ENCODE measurements at regions not wholly inside any gene's neighbourhood (a gene's known extent, or its start where the extent isn't known, plus 50 kb on each side); places are given as distances from the start of the nearest gene placed in this dataset.
"Not testable (repeated sequence)": the region's sequence is repeated elsewhere in the genome, so short reads cannot be mapped to it uniquely, and the experiment has no call there.

DNA sequence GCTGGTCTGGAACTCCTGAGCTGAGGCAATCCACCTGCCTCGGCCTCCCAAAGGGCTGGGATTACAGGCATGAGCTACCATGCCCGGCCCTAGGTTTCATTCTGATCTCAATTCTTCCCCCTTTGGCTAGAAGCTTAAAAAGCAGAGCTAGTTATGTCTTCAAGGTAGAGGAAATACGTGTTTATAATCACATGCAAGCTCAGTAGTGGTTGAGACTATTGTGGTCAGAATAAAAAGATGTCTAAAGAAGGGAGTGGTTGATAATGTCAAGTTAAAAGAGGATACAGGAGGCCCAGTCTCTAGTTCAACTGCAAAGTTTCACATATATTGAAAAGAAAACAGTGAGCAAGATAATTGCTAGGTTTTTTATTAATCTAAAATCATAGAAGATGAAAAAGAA is 807.8 kb upstream of the ACVR2A start:
- DNase-seq: no peak

GRCh38 chr2:147033044-147033443 is 811.8 kb upstream of the ACVR2A start:
- DNase-seq: no peak

GRCh38 chr2:147031897-147032296 is 812.9 kb upstream of the ACVR2A start:
- no peak for DNase-seq

DNA sequence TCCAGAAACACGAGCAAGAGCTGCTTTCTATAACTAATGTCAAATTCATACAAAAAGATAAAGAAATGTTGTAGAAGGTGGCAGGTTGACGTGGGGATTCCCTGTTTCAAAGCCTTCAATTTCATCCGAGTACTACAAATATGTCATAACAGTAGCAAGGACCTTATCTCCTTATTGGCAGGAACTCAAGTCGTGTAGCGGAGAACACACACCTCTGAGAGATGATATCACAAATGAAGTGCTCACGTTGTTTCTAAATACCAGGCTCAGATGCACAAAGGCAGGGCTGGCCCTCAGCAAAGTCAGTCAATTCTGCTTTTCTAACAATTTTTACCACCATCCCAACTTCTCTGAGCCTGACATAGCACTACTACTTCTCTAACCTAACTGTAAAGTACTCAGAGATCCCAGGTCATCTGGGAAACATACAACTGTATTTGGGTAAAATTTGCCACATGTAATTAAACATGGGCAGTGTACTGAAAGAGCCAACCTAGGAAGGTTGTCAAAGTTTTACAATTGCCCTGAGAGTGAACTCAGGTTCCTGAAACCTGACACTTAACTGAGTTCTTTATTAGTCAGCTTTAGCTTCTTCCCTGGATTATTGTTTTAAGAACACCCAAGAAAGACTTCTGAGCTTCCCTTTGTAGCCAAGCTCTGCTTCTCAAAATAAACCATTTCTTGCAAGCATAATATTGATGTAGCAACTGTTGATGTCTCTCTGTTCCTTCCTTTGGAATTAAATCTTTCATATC is 813.7 kb upstream of the ACVR2A start:
- no peak for DNase-seq

- DNase-seq: no peak
Measured at GRCh38 chr2:147027436-147027835, 817.4 kb upstream of the ACVR2A start.

DNA sequence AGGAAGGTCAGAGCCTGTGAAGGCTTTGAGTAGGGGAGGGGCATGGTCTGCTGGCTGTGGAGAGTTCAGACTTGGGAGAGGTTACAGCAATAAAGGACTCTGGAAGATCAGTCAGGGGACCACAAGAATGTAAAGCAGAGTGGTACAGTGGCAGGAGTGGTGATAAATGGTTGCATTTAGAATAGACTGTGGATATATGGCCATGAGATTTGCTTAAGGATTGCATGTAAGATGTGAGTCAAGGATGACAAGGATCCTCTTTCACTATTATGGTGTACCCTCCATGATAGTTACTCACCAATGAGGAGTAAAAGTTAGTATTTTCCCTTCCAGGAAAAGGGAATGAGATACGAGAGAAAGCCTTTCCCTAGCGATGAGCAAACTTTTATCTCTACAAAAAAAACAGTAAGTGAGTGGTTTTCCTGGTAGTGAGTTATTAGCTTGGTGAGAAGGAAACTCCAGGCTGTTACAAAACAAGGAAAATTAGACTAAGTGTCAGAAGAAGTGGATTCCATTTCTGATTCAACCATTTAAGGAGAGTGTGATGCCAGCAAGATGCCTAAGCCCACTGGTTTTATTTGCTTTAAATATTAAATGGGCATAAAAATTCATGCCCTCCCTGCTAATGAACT is 818.0 kb upstream of the ACVR2A start:
- no peak for DNase-seq

DNA sequence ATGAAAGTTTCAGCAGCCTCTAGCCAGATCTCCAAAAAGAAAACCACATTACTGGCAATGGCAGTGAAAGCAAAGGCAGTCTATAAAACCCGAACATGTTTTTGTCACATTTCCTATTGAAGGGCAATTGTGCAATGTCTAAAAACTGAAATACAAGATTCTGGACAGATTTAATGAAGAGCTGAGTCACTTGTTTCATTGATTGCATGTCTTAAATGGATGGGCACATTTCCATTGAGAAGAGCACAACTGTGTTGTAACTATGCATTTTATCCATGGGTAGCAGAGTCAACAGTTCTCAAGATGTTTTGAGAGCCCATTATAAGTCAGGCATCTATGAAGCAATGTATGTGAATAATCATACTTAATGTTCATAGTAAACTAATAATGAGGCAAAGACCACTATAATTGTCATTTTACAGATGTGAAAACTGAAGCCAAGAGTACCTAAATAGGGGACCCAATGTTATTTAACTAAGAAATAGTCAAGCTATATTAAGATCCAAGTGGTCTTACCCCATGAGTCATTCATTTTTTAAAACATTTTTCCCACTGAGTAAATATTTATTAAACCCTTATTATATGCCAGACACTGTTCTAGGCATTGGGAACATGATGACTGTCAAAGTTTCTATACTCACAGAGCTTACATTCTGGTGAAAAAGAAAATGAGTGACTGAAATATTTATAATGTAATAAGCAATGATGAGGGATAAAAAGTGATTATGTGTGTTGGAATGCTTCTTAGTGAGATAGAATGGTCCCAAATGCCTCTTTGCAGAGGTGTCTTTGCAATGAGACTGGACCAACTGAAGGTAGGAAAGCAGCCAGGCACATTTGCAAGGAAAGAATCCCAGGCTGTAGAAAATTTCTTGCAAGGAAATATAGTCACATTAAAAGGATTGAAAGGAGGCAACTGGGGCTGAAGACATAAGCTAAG is 818.9 kb upstream of the ACVR2A start:
- no peak for DNase-seq

GRCh38 chr2:147019311-147019710 is 825.5 kb upstream of the ACVR2A start:
- no peak for DNase-seq

DNA sequence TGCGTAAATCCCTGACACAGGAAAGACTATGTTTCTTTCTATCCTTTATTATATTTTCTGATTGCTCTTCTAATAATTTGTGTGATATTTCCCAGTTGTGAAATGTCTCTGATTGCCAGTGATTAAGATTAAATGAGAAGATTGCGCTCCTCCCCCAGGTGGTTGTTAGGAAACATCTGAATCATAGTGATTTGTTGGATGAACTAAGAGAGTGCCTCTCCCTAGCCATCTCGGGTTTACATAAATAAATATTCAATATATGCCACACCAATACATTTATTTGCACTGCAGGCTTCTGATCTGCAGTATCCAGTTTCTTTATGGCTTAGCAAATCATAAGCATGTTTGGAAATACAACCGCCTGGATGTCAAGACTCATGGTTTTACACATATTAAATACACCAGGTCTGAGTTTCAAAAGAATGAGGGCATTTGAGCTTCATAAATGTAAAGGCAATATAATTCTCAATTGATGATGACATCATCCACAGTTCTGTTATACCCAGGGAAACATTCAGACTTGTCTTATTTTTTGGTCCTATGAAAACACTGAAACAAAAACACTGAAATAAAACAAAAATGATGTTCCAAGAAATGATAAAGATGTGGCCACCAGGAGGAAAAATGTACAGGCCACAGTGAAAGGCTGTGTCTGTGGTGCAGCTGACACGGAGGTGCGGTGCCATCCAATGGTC is 826.7 kb upstream of the ACVR2A start:
- DNase-seq: no peak

- no peak for DNase-seq
Measured at GRCh38 chr2:147016181-147016580, 828.6 kb upstream of the ACVR2A start.

DNA sequence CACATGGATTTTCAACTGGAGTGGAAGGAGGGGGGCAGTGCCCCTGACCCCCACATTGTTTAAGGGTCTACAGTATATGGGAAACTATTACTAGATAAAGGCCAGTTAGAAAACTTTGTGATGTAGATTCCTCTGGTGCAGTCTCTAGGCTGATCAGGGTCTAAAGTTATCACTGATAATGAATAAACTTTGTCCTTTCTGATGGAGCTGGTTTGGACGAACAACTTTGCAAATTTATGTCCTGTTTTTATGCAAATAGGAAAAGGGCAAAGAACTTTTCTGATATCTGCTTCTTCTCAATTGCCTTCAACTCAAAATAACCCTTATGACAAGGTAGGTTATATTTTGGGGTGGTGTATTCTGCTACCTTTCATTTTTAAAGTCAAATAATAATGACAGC is 829.2 kb upstream of the ACVR2A start:
- DNase-seq: no peak

- DNase-seq: no peak
Measured at GRCh38 chr2:147013696-147014392, 831.0 kb upstream of the ACVR2A start.

- DNase-seq: no peak
Measured at GRCh38 chr2:147008481-147008880, 836.3 kb upstream of the ACVR2A start.

- no peak for DNase-seq
Measured at GRCh38 chr2:147006736-147007141, 838.1 kb upstream of the ACVR2A start.

- DNase-seq: no peak
Measured at GRCh38 chr2:147003081-147003480, 841.7 kb upstream of the ACVR2A start.

GRCh38 chr2:147002256-147002655 is 842.6 kb upstream of the ACVR2A start:
- DNase-seq: no peak

DNA sequence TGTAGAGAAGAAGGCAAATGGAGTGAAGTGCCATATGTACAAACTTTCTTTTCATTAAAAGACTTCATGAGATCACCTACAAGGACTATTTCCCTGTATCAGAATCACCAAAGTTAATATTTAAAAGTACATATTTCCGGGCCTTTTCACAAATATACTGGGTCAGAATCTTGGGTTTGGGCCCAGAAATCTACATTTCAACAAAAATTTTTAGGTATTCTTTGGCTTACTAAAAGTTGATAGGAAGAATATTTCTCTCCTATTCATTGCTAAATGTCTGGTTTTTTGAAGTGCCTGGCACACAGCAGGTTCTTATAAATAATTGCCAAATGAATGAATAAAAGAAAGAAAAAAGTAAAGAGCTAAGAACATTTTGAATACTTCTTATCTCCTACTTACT is 843.8 kb upstream of the ACVR2A start:
- no peak for DNase-seq

DNA sequence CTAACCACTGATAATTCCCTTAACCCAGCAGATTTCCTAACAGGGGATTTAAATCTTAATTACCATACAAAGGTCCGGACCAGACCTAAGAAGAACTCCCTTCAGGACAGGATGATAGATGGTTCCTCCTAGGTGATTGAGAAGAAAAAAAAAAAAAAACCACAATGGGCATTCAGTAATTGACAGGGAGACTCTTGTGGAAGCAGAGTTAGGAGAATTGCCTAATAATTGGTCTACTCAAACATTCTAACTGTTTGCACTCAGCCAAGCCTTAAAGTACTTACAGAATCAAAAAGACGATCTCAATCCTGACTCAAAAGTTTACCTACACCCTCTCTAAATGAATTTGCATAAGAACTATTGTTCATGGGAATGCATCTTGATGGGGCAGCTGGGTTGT is 844.7 kb upstream of the ACVR2A start:
- DNase-seq: not testable (repeated sequence)

GRCh38 chr2:146997945-146998344 is 846.9 kb upstream of the ACVR2A start:
- no peak for DNase-seq

GRCh38 chr2:146997488-146997887 is 847.3 kb upstream of the ACVR2A start:
- no peak for DNase-seq

GRCh38 chr2:146994246-146994645 is 850.6 kb upstream of the ACVR2A start:
- no peak for DNase-seq

DNA sequence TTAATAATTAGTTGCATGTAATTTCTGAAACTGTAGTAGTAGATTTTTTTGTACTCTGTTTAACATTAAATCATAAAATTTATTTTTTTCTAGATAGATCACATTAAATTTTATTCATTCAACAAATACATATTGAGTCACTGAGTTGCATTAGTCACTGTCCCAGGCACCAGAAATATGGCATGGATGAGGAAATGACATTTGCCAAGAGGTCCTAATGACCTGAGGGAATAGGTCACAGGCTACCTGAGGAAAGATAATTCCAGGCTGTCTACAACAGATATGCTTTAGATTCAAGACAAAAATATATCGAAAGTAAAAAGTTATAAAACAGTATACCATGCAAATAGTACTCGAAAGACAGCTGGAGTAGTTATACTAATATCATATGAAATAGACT is 852.4 kb upstream of the ACVR2A start:
- no peak for DNase-seq

Measured in NCI-H2029 (cell line).